ENCODE measurements at regions not wholly inside any gene's neighbourhood (a gene's known extent, or its start where the extent isn't known, plus 50 kb on each side); places are given as distances from the start of the nearest gene placed in this dataset.
"Not testable (repeated sequence)": the region's sequence is repeated elsewhere in the genome, so short reads cannot be mapped to it uniquely, and the experiment has no call there.

DNA sequence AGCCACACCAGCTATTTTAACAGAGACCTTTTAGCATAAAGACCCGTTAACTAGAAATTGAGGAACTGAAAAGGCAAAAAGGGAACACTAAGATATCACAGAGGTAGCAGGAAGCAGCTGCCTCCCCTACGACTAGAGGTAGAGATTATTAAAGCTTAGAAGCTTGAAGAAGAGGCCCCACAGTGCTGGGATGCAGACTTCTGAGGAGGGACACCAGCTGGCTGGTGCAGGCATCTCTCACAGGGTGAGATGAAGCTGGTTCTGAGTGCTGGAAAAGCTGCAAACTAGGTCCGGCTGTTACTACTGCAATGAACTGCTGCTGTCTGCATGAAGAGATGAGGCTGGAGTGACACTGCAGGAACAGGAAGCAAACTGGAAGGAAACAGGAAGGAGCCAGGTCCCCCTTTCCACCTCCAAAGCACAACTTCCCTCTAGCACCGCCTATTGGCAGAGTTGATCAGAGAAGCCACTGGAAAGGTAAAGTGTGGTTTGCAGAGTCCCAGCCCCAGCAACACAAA is 61.2 kb upstream of the MRPS9 start:
- DNase-seq (ENCODE audit: low read depth in 1 of 2, low spot score in 1 of 2): peak; percentile 59 to 83
- Histone ChIP-seq H3K4me3 (replicated peaks; ENCODE audit: insufficient read depth, low read length) (no peak overlapping the region; the same call in 1 of the 2 replicates), H3K27me3 (ENCODE audit: insufficient read depth, poor library complexity, severe bottlenecking) (no peaks in the 10 kb centered on the region), H3K27ac (replicated peaks) (peak overlapping the region; percentile 11)
- peak; percentile 96 for TF ChIP-seq SPI1 (IDR thresholded peaks at IDR 0.05; ENCODE audit: borderline replicate concordance, low read depth)
- peak; percentile 76 for TF ChIP-seq GABPA (IDR thresholded peaks at IDR 0.05; ENCODE audit: low read depth)
- TF ChIP-seq, protein P1, sequence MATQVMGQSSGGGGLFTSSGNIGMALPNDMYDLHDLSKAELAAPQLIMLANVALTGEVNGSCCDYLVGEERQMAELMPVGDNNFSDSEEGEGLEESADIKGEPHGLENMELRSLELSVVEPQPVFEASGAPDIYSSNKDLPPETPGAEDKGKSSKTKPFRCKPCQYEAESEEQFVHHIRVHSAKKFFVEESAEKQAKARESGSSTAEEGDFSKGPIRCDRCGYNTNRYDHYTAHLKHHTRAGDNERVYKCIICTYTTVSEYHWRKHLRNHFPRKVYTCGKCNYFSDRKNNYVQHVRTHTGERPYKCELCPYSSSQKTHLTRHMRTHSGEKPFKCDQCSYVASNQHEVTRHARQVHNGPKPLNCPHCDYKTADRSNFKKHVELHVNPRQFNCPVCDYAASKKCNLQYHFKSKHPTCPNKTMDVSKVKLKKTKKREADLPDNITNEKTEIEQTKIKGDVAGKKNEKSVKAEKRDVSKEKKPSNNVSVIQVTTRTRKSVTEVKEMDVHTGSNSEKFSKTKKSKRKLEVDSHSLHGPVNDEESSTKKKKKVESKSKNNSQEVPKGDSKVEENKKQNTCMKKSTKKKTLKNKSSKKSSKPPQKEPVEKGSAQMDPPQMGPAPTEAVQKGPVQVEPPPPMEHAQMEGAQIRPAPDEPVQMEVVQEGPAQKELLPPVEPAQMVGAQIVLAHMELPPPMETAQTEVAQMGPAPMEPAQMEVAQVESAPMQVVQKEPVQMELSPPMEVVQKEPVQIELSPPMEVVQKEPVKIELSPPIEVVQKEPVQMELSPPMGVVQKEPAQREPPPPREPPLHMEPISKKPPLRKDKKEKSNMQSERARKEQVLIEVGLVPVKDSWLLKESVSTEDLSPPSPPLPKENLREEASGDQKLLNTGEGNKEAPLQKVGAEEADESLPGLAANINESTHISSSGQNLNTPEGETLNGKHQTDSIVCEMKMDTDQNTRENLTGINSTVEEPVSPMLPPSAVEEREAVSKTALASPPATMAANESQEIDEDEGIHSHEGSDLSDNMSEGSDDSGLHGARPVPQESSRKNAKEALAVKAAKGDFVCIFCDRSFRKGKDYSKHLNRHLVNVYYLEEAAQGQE (IDR thresholded peaks at IDR 0.05; ENCODE audit: insufficient replicate concordance, low read depth): no peak
- TF ChIP-seq, protein P2, sequence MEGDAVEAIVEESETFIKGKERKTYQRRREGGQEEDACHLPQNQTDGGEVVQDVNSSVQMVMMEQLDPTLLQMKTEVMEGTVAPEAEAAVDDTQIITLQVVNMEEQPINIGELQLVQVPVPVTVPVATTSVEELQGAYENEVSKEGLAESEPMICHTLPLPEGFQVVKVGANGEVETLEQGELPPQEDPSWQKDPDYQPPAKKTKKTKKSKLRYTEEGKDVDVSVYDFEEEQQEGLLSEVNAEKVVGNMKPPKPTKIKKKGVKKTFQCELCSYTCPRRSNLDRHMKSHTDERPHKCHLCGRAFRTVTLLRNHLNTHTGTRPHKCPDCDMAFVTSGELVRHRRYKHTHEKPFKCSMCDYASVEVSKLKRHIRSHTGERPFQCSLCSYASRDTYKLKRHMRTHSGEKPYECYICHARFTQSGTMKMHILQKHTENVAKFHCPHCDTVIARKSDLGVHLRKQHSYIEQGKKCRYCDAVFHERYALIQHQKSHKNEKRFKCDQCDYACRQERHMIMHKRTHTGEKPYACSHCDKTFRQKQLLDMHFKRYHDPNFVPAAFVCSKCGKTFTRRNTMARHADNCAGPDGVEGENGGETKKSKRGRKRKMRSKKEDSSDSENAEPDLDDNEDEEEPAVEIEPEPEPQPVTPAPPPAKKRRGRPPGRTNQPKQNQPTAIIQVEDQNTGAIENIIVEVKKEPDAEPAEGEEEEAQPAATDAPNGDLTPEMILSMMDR (IDR thresholded peaks at IDR 0.05; ENCODE audit: insufficient read depth, low read length): peak; percentile 71
- TF ChIP-seq POLR2AphosphoS5 (IDR thresholded peaks at IDR 0.05; ENCODE audit: low read depth): peak; percentile 29; the same call in 1 of the 2 replicates

DNA sequence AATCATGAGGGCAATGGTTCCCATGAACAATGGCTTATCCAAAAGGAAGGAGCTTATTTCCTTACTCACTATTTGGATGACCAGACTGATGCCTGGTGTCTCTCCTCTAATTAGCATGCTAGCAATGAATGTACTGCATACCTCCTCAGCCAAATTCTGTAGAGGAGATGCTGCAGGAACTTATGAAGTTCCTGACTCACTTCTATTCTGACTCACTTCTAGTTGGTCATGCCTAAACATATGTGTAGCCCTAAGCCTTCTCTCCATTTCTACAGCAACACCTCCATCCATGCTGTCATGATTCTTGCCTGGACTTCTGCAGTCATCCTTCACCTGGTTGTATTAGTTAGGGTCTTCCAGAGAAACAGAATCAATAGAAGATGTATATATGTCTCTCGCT is 59.9 kb upstream of the MRPS9 start:
- no peak overlapping the region for H3K4me3 ChIP-seq (replicated peaks; ENCODE audit: insufficient read depth, low read length)
- DNase-seq (ENCODE audit: low read depth in 1 of 2, low spot score in 1 of 2): no peak
- TF ChIP-seq POLR2AphosphoS5 (IDR thresholded peaks at IDR 0.05; ENCODE audit: low read depth): no peak
- TF ChIP-seq, protein P2 (IDR thresholded peaks at IDR 0.05; ENCODE audit: insufficient read depth, low read length): no peak
- no peak for TF ChIP-seq SPI1 (IDR thresholded peaks at IDR 0.05; ENCODE audit: borderline replicate concordance, low read depth)
- TF ChIP-seq, protein P1 (IDR thresholded peaks at IDR 0.05; ENCODE audit: insufficient replicate concordance, low read depth): no peak
- TF ChIP-seq GABPA (IDR thresholded peaks at IDR 0.05; ENCODE audit: low read depth): no peak
- no peak overlapping the region for H3K27ac ChIP-seq (replicated peaks)
- no peaks in the 10 kb centered on the region for H3K27me3 ChIP-seq (ENCODE audit: insufficient read depth, poor library complexity, severe bottlenecking)

DNA sequence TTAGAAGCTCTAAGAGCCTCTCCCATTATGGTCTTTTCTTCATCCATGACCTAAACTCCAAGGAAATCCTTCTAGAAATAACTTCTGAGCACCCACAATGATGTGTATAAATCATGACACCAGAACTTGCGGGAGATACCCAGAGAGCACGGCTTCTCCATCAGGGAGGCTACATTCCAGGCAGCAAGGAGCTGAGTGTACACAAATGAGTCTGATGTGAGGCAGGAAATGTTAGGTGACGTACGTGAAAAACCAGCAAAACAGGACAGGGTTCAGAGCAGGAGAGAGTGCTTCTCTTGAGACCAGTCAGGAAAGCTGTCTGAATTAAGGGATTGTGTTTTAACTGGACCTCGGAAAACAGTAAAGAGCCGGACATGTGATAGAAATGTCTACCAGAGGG is 58.1 kb upstream of the MRPS9 start:
- DNase-seq (ENCODE audit: low read depth in 1 of 2, low spot score in 1 of 2); H3K27ac ChIP-seq (replicated peaks); H3K27me3 ChIP-seq (ENCODE audit: insufficient read depth, poor library complexity, severe bottlenecking): not testable (repeated sequence)

DNA sequence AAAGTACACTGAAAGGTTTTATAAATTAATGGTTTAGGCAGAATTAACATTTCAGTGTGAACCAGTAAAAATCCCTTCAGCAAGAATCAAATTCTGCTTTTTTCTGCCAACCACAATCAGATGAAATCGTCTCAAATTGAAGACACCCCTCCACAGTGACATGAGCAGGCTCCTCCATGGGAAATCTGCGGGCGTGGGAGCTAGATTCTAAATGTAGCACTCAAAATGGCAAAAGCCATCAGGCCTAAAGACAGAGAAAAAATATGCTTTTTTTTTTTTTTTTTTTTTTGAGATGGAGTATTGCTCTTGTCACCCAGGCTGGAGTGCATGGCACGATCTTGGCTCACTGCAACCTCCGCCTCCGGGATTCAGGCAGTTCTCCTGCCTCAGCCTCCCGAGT is 55.8 kb upstream of the MRPS9 start:
- DNase-seq (ENCODE audit: low read depth in 1 of 2, low spot score in 1 of 2): no peak

More for the DNA sequence above, 58.1 kb upstream of the MRPS9 start:
- not testable (repeated sequence) for H3K4me3 ChIP-seq (replicated peaks; ENCODE audit: insufficient read depth, low read length)

More for the DNA sequence above, 55.8 kb upstream of the MRPS9 start:
- Histone ChIP-seq H3K4me3 (replicated peaks; ENCODE audit: insufficient read depth, low read length) (no peak overlapping the region), H3K27me3 (ENCODE audit: insufficient read depth, poor library complexity, severe bottlenecking) (no peaks in the 10 kb centered on the region), H3K27ac (replicated peaks) (no peak overlapping the region)
- TF ChIP-seq POLR2AphosphoS5 (IDR thresholded peaks at IDR 0.05; ENCODE audit: low read depth) (no peak), SPI1 (IDR thresholded peaks at IDR 0.05; ENCODE audit: borderline replicate concordance, low read depth) (no peak), GABPA (IDR thresholded peaks at IDR 0.05; ENCODE audit: low read depth) (no peak)
- TF ChIP-seq, protein P2 (IDR thresholded peaks at IDR 0.05; ENCODE audit: insufficient read depth, low read length): no peak
- TF ChIP-seq, protein P1 (IDR thresholded peaks at IDR 0.05; ENCODE audit: insufficient replicate concordance, low read depth): no peak

Data from HL-60 (cell line).